A549 (cell line): ENCODE measurements at regions not wholly inside any gene's neighbourhood (a gene's known extent, or its start where the extent isn't known, plus 50 kb on each side); places are given as distances from the start of the nearest gene placed in this dataset.

Experiments
- ATAC-seq, 2 experiments: fragments of 200-7000 bp in 1 of 2; fragments of >200 bp in 1 of 2; cut with Nextera tagmentation in 1 of 2; cut with Tn5 transposase in 1 of 2; 3 replicates each; pipeline versions ENCODE4 v1.8.0 to v1.9.1; 2018 to 2020; ENCODE audit warnings: mild to moderate bottlenecking in 1 of 2, moderate library complexity in 1 of 2
- CTCF ChIA-PET: fragments of 300-600 bp; sonication (Branson Sonifier 250); formaldehyde crosslinking; extraction: SDS; loops from one replicate; lab custom pipeline; 2021; ENCODE audit warnings: antibody characterized with exemption, inconsistent platforms; lab: Yijun Ruan, JAX
- POLR2A ChIA-PET: fragments of 350-600 bp; formaldehyde crosslinking; extraction: SDS; loops from one replicate; lab custom pipeline; 2021; ENCODE audit warnings: antibody characterized with exemption, inconsistent platforms; lab: Yijun Ruan, JAX
- DNase-seq, 2 experiments: peaks; one replicate each; pipeline versions ENCODE4 v3.0.0 to v3.0.0-alpha.2; 2011 to 2016; ENCODE audit warnings: low read depth in 1 of 2, low spot score in 1 of 2
- FAIRE-seq: peaks from 2 replicates; lab custom pipeline; 2011; peaks lifted over from hg19 to GRCh38; lab: Jason Lieb, UNC
- H3K27ac ChIP-seq, 2 experiments: fragments of >200 bp; sonication (Bioruptor Twin); formaldehyde crosslinking; 3 replicates each; pipeline ENCODE4 v1.5.1; 2016 to 2017
- H3K4me1 ChIP-seq: fragments of >200 bp; sonication (Bioruptor Twin); formaldehyde crosslinking; 3 replicates; pipeline ENCODE4 v1.6.1; 2016
- H3K4me2 ChIP-seq: fragments of >200 bp; sonication (Bioruptor Twin); formaldehyde crosslinking; 3 replicates; pipeline ENCODE4 v1.6.1; 2016
- H3K4me3 ChIP-seq: fragments of >200 bp; sonication (Bioruptor Twin); formaldehyde crosslinking; 3 replicates; pipeline ENCODE4 v1.5.1; 2016
- H3K9me3 ChIP-seq: fragments of >200 bp; sonication (Bioruptor Twin); formaldehyde crosslinking; 3 replicates; pipeline ENCODE4 v1.6.1; 2016
- CBX2 ChIP-seq: fragments of 200-600 bp; sonication (generic); IDR thresholded peaks from 2 replicates; pipeline ENCODE4 v1.6.1; 2016; ENCODE audit warnings: low read depth, mild to moderate bottlenecking, borderline replicate concordance
- CBX8 ChIP-seq: fragments of 200-600 bp; sonication (generic); IDR thresholded peaks from 2 replicates; pipeline ENCODE4 v1.6.1; 2016
- CEBPB ChIP-seq, 2 experiments: fragments of >200 bp in 1 of 2; sonication (Bioruptor Twin) in 1 of 2; formaldehyde crosslinking in 1 of 2; IDR thresholded peaks; 2 replicates each; pipeline ENCODE4 v1.6.1; 2012 to 2016
- EHMT2 ChIP-seq: fragments of 200-600 bp; sonication (generic); IDR thresholded peaks from 2 replicates; pipeline ENCODE4 v1.6.1; 2016; ENCODE audit warnings: antibody characterized with exemption, low read depth, mild to moderate bottlenecking, moderate library complexity
- FOSL2 ChIP-seq, 2 experiments: fragments of 450-650 bp in 1 of 2; fragments of >200 bp in 1 of 2; sonication (Bioruptor Twin) in 1 of 2; formaldehyde crosslinking; IDR thresholded peaks; 2 replicates each; pipeline versions ENCODE4 v1.5.0 to v1.6.1; 2016 to 2020; ENCODE audit warnings: mild to moderate bottlenecking in 1 of 2, moderate library complexity in 1 of 2
- HEYL ChIP-seq: fragments of 250-450 bp; sonication (Bioruptor Pico); IDR thresholded peaks from 2 replicates; pipeline ENCODE4 v1.8.0; 2021; ENCODE audit warnings: mild to moderate bottlenecking, moderate library complexity
- JUNB ChIP-seq: fragments of >200 bp; sonication (Bioruptor Twin); formaldehyde crosslinking; IDR thresholded peaks from 2 replicates; pipeline ENCODE4 v1.6.1; 2016
- KDM5A ChIP-seq: fragments of 200-600 bp; sonication (generic); IDR thresholded peaks from 2 replicates; pipeline ENCODE4 v1.6.1; 2016; ENCODE audit warnings: antibody characterized with exemption, mild to moderate bottlenecking
- MYC ChIP-seq: IDR thresholded peaks from 2 replicates; pipeline ENCODE4 v1.6.1; 2012; ENCODE audit warnings: mild to moderate bottlenecking, inconsistent platforms, low read length, improper control_type of control experiment, borderline replicate concordance
- POLR2A ChIP-seq: IDR thresholded peaks from 2 replicates; pipeline ENCODE4 v1.6.1; 2012; ENCODE audit warnings: mild to moderate bottlenecking, low read length
- RARB ChIP-seq: fragments of 250-450 bp; sonication (Bioruptor Pico); IDR thresholded peaks from 2 replicates; pipeline ENCODE4 v1.8.0; 2021; ENCODE audit warnings: mild to moderate bottlenecking, moderate library complexity
- RFX5 ChIP-seq: fragments of 450-650 bp; IDR thresholded peaks from 2 replicates; pipeline ENCODE4 v1.7.1; 2014; ENCODE audit warnings: antibody characterized with exemption, mild to moderate bottlenecking, moderate library complexity
- RNF2 ChIP-seq: fragments of 200-600 bp; sonication (generic); IDR thresholded peaks from 2 replicates; pipeline ENCODE4 v1.6.1; 2016; ENCODE audit warnings: low read depth, mild to moderate bottlenecking, antibody characterized with exemption, moderate library complexity, borderline replicate concordance
- SREBF2 ChIP-seq: fragments of 450-650 bp; IDR thresholded peaks from 2 replicates; pipeline ENCODE4 v1.6.1; 2014; ENCODE audit warnings: mild to moderate bottlenecking, moderate library complexity
- WGBS: methylation state at CpG from one replicate; pipeline ENCODE4 v1.1.6; 2017; ENCODE audit errors: missing lambda C conversion rate; 5-methylcytosine and 5-hydroxymethylcytosine counted together
- TF ChIP-seq, protein P1 (sequence below): IDR thresholded peaks from 2 replicates; pipeline ENCODE4 v1.6.1; 2012; ENCODE audit warnings: low read depth, borderline replicate concordance
- TF ChIP-seq, protein P2 (sequence below): fragments of >200 bp; sonication (Bioruptor Twin); formaldehyde crosslinking; IDR thresholded peaks from 3 replicates; pipeline ENCODE4 v1.5.1; 2016
- TF ChIP-seq, protein P3 (sequence below): IDR thresholded peaks from 2 replicates; pipeline ENCODE4 v1.6.1; 2012

DNA sequence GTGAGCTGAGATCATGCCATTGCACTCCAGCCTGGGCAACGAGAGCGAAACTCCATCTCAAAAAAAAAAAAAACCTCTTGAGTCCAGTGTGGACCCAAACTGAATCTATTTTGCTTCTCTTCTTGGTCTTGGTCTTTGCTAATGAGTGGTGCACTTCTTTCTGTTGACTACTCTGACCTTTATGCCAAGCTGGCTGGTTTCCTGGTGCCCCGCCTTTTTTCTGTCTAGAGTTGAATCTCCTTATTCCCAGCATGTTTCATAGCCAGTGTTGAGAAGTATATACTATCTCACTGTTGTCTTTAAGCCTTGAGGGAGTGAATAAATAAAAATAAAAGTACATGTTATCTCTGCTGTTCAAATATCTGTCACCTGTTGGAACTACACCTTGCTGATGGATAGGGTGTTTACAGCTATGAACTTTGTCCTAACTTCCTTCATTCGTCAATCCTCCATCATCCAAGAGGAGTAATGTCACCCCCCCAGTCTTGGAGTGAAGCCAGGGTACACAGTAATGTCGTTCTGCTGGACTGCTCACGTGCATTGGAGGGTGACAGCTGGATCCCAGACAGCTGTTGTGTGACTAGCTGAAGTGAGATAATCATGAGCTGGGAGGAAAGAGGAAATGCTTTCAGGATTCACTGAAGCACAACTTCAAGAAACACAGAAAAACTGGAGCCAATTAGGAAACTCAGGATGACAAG lies 99.3 kb upstream of the PRKG2 start:
- WGBS = 9% methylated on average over 6 of the region's 6 CpGs
- no peak overlapping the region for H3K4me2 ChIP-seq
- no peak overlapping the region for H3K27ac ChIP-seq
- ATAC-seq = no peak
- H3K4me1 ChIP-seq = no peaks in the 10 kb centered on the region
- H3K4me3 ChIP-seq = no peak overlapping the region
- TF ChIP-seq RARB (CRISPR knock-in tag) (no peak), CBX2 (no peak), POLR2A (no peak), MYC (no peak), HEYL (no peak), RNF2 (no peak)
- TF ChIP-seq, protein P1, sequence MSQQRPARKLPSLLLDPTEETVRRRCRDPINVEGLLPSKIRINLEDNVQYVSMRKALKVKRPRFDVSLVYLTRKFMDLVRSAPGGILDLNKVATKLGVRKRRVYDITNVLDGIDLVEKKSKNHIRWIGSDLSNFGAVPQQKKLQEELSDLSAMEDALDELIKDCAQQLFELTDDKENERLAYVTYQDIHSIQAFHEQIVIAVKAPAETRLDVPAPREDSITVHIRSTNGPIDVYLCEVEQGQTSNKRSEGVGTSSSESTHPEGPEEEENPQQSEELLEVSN = no peak
- TF ChIP-seq, protein P2, sequence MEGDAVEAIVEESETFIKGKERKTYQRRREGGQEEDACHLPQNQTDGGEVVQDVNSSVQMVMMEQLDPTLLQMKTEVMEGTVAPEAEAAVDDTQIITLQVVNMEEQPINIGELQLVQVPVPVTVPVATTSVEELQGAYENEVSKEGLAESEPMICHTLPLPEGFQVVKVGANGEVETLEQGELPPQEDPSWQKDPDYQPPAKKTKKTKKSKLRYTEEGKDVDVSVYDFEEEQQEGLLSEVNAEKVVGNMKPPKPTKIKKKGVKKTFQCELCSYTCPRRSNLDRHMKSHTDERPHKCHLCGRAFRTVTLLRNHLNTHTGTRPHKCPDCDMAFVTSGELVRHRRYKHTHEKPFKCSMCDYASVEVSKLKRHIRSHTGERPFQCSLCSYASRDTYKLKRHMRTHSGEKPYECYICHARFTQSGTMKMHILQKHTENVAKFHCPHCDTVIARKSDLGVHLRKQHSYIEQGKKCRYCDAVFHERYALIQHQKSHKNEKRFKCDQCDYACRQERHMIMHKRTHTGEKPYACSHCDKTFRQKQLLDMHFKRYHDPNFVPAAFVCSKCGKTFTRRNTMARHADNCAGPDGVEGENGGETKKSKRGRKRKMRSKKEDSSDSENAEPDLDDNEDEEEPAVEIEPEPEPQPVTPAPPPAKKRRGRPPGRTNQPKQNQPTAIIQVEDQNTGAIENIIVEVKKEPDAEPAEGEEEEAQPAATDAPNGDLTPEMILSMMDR = no peak
- TF ChIP-seq, protein P3, sequence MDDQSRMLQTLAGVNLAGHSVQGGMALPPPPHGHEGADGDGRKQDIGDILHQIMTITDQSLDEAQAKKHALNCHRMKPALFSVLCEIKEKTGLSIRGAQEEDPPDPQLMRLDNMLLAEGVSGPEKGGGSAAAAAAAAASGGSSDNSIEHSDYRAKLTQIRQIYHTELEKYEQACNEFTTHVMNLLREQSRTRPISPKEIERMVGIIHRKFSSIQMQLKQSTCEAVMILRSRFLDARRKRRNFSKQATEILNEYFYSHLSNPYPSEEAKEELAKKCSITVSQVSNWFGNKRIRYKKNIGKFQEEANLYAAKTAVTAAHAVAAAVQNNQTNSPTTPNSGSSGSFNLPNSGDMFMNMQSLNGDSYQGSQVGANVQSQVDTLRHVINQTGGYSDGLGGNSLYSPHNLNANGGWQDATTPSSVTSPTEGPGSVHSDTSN = no peak
- CTCF ChIA-PET = no interaction called here
- peak in 1 of 2 experiments; percentile 1 for DNase-seq
- no peak for FAIRE-seq
- H3K9me3 ChIP-seq = no peaks in the 10 kb centered on the region
- POLR2A ChIA-PET = no interaction called here

DNA sequence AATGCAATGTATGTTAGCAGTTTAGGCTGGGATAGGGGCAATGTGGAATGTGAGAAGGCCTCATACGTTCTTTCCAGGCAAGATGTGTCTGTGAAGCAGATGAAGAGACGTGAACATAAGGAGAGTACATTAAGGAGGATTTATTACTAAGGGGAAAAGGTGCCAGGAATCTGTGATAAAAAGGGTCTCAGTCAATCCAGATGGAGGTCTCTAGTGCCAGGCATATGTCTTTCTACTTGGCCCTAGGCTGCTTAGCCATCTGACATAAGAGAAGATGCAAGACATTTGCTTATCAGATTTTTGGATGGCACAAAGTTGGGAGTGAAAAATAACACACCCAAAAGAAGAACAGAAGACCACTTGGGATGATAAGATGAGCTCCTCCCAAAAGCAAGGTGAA lies 93.0 kb upstream of the PRKG2 start:
- H3K9me3 ChIP-seq = no peaks in the 10 kb centered on the region
- 0% methylated on average over 2 of the region's 2 CpGs for WGBS
- DNase-seq = no peak
- no peak overlapping the region for H3K4me2 ChIP-seq
- H3K4me3 ChIP-seq = no peak overlapping the region
- no peak for ATAC-seq
- TF ChIP-seq EHMT2 (no peak), FOSL2 (IDR thresholded peaks at IDR 0.05) (no peak), FOSL2 (CRISPR knock-in tag; IDR thresholded peaks at IDR 0.05) (no peak), POLR2A (no peak), CBX8 (no peak), SREBF2 (no peak), CEBPB (IDR thresholded peaks at IDR 0.05) (no peak), RFX5 (no peak), JUNB (no peak), KDM5A (no peak)
- TF ChIP-seq, protein P3 = no peak
- TF ChIP-seq, protein P2 = no peak
- H3K4me1 ChIP-seq = no peaks in the 10 kb centered on the region
- no peak for FAIRE-seq
- no peak overlapping the region for H3K27ac ChIP-seq
- ChIA-PET POLR2A (no interaction called here), CTCF (interaction anchor here (0.6 kb wide), 1 partner anchor 17 kb away, joined by 3 read pairs; no protein-coding TSS in a partner anchor)
